WTC11 (cell line): ENCODE measurements at regions not wholly inside any gene's neighbourhood (a gene's known extent, or its start where the extent isn't known, plus 50 kb on each side); places are given as distances from the start of the nearest gene placed in this dataset.

ENCODE experiments used
- ZNF263 ChIP-seq: sonication (generic); formaldehyde crosslinking; IDR thresholded peaks from 2 replicates; pipeline ENCODE4 v1.8.1; 2022; ENCODE audit warnings: low read depth, mild to moderate bottlenecking, moderate library complexity, missing genetic modification reagents
- TF ChIP-seq, protein P1 (sequence below): fragments of 200-600 bp; IDR thresholded peaks from 2 replicates; pipeline ENCODE4 v1.8.0; 2022; ENCODE audit warnings: antibody characterized with exemption

DNA sequence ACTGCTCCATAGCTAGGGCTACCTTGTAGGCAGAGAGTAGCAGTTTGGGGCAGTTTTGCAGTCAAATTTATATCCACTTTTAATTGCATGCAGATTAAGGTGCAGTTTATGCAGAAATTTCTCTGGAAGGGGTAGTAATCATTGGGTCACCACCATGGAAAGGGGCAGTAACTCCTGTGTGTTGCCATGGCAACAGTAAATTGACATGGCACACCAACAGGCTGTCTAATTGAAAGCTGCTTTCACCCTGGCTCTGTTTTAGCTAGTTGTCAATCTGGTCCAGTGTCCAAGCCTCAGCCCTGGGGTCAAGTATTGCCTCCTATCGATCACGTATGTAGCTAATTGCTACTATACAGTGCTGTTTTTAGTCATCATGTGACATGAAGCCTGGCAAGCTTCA lies 786.1 kb upstream of the CNTN5 start:
- no peak for TF ChIP-seq ZNF263
- TF ChIP-seq, protein P1, sequence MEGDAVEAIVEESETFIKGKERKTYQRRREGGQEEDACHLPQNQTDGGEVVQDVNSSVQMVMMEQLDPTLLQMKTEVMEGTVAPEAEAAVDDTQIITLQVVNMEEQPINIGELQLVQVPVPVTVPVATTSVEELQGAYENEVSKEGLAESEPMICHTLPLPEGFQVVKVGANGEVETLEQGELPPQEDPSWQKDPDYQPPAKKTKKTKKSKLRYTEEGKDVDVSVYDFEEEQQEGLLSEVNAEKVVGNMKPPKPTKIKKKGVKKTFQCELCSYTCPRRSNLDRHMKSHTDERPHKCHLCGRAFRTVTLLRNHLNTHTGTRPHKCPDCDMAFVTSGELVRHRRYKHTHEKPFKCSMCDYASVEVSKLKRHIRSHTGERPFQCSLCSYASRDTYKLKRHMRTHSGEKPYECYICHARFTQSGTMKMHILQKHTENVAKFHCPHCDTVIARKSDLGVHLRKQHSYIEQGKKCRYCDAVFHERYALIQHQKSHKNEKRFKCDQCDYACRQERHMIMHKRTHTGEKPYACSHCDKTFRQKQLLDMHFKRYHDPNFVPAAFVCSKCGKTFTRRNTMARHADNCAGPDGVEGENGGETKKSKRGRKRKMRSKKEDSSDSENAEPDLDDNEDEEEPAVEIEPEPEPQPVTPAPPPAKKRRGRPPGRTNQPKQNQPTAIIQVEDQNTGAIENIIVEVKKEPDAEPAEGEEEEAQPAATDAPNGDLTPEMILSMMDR = no peak
